OCI-LY7 (cell line): ENCODE measurements at regions not wholly inside any gene's neighbourhood (a gene's known extent, or its start where the extent isn't known, plus 50 kb on each side); places are given as distances from the start of the nearest gene placed in this dataset.

Experiments used
- EZH2phosphoT487 ChIP-seq: fragments of 200-600 bp; sonication (generic); IDR thresholded peaks from 2 replicates; pipeline ENCODE4 v1.6.1; 2018; ENCODE audit warnings: low read depth, borderline replicate concordance, mild to moderate bottlenecking, mixed run types, antibody characterized with exemption, low read length, moderate library complexity, mixed read lengths
- TF ChIP-seq, protein P1 (sequence below): fragments of 200-600 bp; sonication (generic); conservative IDR thresholded peaks from 2 replicates; pipeline ENCODE4 v1.5.1; 2014; ENCODE audit warnings: mild to moderate bottlenecking, antibody characterized with exemption, low read length, moderate library complexity, mixed read lengths

DNA sequence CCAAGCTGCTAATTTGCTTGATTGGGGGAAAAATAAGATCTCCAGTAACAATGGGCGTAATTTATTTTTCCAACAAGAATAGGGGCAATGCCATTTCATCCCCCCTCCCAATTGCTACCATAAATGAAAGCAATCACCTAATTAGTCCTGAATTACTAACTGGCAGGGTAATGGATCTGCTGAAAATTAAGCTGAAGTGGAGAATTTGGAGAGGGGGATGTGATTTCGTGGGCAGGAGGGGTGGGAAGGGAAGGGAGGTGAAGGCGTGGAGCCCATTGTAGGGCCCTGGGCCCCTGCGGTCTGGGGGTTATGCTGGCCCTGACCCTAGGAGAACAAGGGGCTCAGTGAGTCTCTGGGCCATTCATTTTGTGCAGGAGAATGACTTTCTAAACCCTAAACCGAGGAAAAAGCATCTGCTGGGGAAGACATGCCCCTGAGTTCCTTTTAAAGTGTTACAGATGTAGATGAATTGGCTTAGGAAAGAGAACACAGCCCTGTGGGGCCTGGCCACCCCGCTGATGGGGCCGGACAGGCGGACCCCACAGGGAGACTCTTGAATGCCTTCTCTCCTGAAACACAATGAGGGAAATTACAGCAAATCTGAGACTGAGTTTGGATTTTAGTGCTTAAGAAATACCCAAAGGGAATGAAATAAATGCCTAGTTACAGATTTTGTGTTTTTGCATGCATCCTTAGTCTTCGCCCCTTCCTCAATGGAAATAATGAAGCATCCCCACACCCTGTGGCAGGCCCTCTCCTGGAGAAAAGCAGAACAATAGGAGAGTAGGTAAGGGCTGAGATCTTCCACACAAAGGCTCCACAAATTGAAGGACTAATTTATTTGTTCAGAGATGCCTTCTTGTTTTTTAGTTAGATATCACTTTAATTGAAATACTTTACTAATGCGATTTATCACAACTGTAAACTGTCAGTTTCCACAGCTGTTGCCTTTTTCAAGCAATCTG is 143.2 kb downstream of the PSAT1 start:
- TF ChIP-seq, protein P1, sequence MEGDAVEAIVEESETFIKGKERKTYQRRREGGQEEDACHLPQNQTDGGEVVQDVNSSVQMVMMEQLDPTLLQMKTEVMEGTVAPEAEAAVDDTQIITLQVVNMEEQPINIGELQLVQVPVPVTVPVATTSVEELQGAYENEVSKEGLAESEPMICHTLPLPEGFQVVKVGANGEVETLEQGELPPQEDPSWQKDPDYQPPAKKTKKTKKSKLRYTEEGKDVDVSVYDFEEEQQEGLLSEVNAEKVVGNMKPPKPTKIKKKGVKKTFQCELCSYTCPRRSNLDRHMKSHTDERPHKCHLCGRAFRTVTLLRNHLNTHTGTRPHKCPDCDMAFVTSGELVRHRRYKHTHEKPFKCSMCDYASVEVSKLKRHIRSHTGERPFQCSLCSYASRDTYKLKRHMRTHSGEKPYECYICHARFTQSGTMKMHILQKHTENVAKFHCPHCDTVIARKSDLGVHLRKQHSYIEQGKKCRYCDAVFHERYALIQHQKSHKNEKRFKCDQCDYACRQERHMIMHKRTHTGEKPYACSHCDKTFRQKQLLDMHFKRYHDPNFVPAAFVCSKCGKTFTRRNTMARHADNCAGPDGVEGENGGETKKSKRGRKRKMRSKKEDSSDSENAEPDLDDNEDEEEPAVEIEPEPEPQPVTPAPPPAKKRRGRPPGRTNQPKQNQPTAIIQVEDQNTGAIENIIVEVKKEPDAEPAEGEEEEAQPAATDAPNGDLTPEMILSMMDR, result no peak
- TF ChIP-seq EZH2phosphoT487, result no peak
